Coronary artery (tissue), 2 donors: ENCODE measurements at regions not wholly inside any gene's neighbourhood (a gene's known extent, or its start where the extent isn't known, plus 50 kb on each side); places are given as distances from the start of the nearest gene placed in this dataset.
"Not testable (repeated sequence)": the region's sequence is repeated elsewhere in the genome, so short reads cannot be mapped to it uniquely, and the experiment has no call there.

Experiments
- DNase-seq: peaks from one replicate; pipeline ENCODE4 v3.0.0-alpha.2; 2017; ENCODE audit warnings: low spot score
- H3K27ac ChIP-seq, 2 donors: fragments of 200-600 bp; sonication (generic); one replicate each; pipeline ENCODE4 v1.5.1; 2016 to 2019
- H3K4me3 ChIP-seq: fragments of 200-600 bp; sonication (generic); 2 replicates; pipeline ENCODE4 v1.5.1; 2016; ENCODE audit warnings: mild to moderate bottlenecking, moderate library complexity
- TF ChIP-seq, protein P1 (sequence below): fragments of 200-600 bp; sonication (generic); IDR thresholded peaks from one replicate; pipeline ENCODE4 v1.5.1; 2019; ENCODE audit warnings: antibody characterized with exemption

DNA sequence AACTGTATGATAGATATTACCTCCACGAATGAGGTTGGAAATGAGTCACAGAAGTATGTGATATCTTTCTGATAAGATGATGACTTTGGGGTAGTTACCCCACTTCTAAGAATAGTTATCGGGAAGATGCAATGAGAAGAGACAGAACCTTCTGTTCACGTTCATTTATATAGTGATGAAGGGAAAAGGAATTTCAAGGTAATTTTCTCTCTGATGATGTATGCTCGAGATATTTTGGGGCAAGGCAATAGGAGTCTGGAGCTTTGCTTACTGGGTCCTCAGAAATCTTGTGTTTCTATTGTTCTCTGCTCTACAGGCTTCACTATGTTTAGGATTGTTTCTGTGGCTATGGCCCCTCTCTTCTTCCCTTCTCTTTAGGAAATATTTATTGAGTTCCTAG lies 1389.6 kb downstream of the CDH8 start:
- DNase-seq, result no peak
- Histone ChIP-seq H3K27ac (no peak overlapping the region), H3K4me3 (no peak overlapping the region)
- TF ChIP-seq, protein P1, sequence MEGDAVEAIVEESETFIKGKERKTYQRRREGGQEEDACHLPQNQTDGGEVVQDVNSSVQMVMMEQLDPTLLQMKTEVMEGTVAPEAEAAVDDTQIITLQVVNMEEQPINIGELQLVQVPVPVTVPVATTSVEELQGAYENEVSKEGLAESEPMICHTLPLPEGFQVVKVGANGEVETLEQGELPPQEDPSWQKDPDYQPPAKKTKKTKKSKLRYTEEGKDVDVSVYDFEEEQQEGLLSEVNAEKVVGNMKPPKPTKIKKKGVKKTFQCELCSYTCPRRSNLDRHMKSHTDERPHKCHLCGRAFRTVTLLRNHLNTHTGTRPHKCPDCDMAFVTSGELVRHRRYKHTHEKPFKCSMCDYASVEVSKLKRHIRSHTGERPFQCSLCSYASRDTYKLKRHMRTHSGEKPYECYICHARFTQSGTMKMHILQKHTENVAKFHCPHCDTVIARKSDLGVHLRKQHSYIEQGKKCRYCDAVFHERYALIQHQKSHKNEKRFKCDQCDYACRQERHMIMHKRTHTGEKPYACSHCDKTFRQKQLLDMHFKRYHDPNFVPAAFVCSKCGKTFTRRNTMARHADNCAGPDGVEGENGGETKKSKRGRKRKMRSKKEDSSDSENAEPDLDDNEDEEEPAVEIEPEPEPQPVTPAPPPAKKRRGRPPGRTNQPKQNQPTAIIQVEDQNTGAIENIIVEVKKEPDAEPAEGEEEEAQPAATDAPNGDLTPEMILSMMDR, result no peak

DNA sequence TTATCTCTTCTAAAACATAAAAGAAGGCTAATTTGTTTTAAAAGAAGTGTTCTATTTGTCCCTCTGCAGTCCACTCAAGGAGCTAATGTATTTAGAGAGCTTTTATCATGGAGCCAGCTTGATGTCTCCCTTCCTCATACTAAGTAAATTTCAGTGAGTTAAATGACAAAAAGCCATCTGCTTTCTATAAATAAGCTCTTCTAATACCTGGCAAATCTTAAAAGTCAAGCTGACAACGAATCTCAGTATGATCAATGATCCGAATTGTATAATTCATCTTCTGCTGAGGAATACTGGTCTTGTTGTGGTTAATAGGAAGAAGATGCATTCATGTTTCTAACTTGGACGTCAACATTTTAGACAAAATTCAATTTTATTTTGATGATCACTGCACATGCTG lies 1390.7 kb downstream of the CDH8 start:
- Histone ChIP-seq H3K4me3 (no peak overlapping the region), H3K27ac (no peak overlapping the region)
- no peak for DNase-seq
- TF ChIP-seq, protein P1, result no peak

DNA sequence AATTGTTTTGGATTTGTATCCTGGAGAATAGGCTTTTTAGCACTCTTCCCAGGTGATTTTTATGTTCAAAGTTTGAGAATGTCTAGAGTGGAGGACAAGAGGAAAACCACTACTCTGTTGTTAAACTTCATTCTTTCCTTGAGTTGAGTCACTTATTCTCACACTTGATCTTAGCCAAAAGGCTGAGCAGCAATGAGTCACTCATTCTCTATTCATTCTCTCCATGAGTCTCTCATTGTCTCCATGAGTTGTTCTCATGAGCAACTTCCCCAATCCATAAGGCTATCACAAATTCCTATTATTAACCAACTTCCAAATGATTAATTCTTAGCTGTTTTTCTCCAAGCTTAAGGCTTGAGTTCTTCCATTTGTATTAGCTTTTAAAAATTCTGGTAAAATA lies 1393.3 kb downstream of the CDH8 start:
- Histone ChIP-seq H3K27ac (no peak overlapping the region), H3K4me3 (no peak overlapping the region)
- TF ChIP-seq, protein P1, result no peak
- DNase-seq, result no peak

DNA sequence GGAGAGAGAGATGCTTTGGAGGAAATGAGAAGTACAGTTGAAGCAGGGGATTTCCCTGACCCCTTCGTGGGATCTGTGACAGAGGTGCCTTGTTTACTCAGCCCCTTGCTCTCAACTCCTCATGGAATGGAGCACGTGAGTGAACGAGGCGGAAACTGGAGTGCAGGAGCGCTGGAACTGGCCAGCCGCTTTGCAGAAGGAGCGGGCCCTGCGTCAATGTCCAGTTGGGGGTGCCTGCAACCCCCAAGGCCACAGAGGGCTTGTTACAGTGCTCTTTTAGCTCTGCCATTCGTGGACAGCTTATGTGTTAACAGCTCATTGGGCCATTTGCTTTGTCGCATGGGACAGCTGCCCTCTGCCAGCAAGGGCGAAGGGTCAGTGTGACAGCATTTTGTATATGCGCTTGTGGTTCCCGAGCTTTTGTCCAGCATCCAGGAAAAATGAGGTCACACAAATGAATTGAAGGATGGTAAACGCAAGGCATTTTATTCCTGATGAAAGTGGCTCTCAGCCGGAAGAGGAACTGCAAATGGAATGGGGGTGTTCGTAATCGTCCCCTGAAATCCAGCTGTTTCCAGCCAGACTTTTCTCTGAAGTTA lies 1395.1 kb downstream of the CDH8 start:
- DNase-seq, result no peak
- Histone ChIP-seq H3K27ac (no peak overlapping the region), H3K4me3 (no peak overlapping the region)
- TF ChIP-seq, protein P1, result no peak

DNA sequence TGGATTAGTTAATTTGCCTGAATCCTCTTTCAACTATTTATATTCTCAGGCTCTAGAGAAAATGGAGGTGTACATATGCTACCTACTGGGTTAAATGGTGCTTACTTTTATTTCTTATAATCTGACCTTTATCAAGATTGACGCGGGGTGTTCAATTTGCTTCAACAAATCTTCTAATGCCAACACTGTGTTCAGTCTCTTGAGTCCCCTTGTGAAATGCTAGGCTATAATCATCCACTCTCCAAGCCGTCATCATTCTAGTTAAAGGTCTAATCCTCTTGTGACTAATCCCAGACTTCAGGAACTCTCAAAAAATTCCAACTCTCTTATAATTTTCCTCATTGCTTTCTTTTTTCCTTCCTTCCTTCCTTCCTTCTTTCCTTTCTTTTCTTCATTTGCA lies 1396.2 kb downstream of the CDH8 start:
- H3K4me3 ChIP-seq, result no peak overlapping the region
- TF ChIP-seq, protein P1, result no peak
- no peak overlapping the region for H3K27ac ChIP-seq
- no peak for DNase-seq

DNA sequence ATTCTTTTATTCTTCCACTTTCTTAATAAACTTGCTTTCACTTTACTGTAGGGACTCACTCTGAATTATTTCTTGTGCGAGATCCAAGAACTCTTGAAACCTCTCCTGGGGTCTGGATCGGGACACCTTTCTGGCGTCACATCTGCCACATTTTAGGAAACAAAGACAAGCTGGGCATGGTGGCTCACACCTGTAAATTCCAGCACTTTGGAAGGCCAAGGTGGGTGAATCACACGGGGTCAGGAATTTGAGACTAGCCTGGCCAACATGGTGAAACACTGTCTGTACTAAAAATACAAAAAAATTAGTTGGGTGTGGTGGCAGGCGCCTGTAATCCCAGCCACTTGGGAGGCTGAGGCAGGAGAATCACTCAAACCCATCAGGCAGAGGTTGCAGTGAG lies 1399.6 kb downstream of the CDH8 start:
- DNase-seq, H3K27ac ChIP-seq, H3K4me3 ChIP-seq: not testable (repeated sequence)

DNA sequence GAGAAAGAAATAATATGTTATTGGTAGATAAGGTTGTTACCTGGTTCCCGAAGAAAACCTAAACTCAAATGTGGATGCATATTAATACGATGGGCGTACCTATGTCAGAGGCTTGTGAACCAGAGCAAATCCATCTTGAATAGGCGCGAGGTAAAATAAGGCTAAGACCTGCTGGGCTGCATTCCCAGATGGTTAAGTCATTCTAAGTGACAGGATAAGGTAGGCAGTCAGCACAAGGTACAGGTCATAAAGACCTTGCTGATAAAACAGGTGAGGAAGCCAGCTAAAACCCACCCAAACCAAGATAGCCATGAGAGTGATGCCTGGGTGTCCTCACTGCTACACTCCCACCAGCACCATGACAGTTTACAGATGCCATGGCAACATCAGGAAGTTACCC lies 1400.1 kb downstream of the CDH8 start:
- TF ChIP-seq, protein P1, result no peak
- no peak for DNase-seq
- Histone ChIP-seq H3K4me3 (no peak overlapping the region), H3K27ac (no peak overlapping the region)

DNA sequence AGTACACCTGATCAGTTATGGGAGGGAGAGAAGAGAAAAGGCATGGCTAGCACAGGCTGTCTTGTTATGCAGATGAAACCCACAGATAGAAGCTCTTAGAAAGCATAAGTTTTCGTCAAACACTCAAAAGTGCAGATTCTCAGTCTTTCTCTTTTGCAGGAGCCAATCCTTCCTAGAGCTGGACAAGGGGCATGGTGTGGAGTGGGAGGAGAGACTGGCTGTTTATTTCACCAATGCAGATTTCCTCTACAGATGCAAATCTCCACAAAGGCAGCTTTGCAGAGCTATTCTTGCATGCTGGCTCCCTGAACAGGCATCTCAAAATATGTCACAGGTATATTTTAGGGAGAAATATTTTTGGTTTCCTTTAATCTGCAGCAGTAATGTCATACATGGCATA lies 1400.7 kb downstream of the CDH8 start:
- TF ChIP-seq, protein P1, result no peak

More for the DNA sequence above, 1400.7 kb downstream of the CDH8 start:
- Histone ChIP-seq H3K4me3 (no peak overlapping the region), H3K27ac (no peak overlapping the region)
- DNase-seq, result no peak
